SK-N-SH (cell line): ENCODE measurements at regions not wholly inside any gene's neighbourhood (a gene's known extent, or its start where the extent isn't known, plus 50 kb on each side); places are given as distances from the start of the nearest gene placed in this dataset.

ENCODE experiments used
- CTCF ChIA-PET: fragments of 300-600, 350-600 bp; formaldehyde crosslinking; extraction: SDS; loops from one replicate; lab custom pipeline; 2021; lab: Yijun Ruan, JAX
- POLR2A ChIA-PET: fragments of 350-600 bp; sonication (Branson Sonifier 250); formaldehyde crosslinking; extraction: SDS; loops from one replicate; lab custom pipeline; 2020; ENCODE audit warnings: antibody characterized with exemption, inconsistent platforms; lab: Yijun Ruan, JAX
- DNase-seq: peaks from one replicate; pipeline ENCODE4 v3.0.0; 2012
- H2AFZ ChIP-seq: fragments of 200-600 bp; sonication (generic); 2 replicates; pipeline ENCODE4 v1.8.1; 2016; ENCODE audit warnings: antibody characterized with exemption, mild to moderate bottlenecking, low read depth
- H3F3A ChIP-seq: fragments of 200-600 bp; sonication (generic); replicated peaks from 2 replicates; pipeline ENCODE3; 2016; ENCODE audit warnings: antibody characterized with exemption, mild to moderate bottlenecking; ENCODE audit not compliant: insufficient read depth
- H3K27ac ChIP-seq, 2 experiments: fragments of 200-500 bp in 1 of 2; fragments of 200-600 bp in 1 of 2; sonication (Bioruptor generic) in 1 of 2; sonication (generic), shearing (Covaris generic) in 1 of 2; 2 replicates each; pipeline versions ENCODE4 v1.5.1 to v1.6.1; 2014 to 2016; ENCODE audit warnings: low read depth in 2 of 2, inconsistent platforms in 1 of 2, low read length in 1 of 2, mild to moderate bottlenecking in 1 of 2, mixed read lengths in 1 of 2
- H3K27me3 ChIP-seq: fragments of 200-600 bp; sonication (generic), shearing (Covaris generic); 2 replicates; pipeline ENCODE4 v1.6.1; 2016; ENCODE audit warnings: mixed run types; ENCODE audit not compliant: insufficient read depth
- H3K36me3 ChIP-seq, 2 experiments: fragments of 200-500 bp in 1 of 2; fragments of 200-600 bp in 1 of 2; sonication (Bioruptor generic) in 1 of 2; sonication (generic) in 1 of 2; replicated peaks in 1 of 2; 2 replicates each; pipeline versions ENCODE3 to v1.5.1; 2014 to 2016; ENCODE audit warnings: low read length in 1 of 2, mild to moderate bottlenecking in 1 of 2; ENCODE audit not compliant: insufficient read depth in 2 of 2, control insufficient read depth in 1 of 2
- H3K4me1 ChIP-seq, 2 experiments: fragments of 200-500 bp in 1 of 2; fragments of 200-600 bp in 1 of 2; sonication (Bioruptor generic) in 1 of 2; sonication (generic), shearing (Covaris generic) in 1 of 2; 2 replicates each; pipeline versions ENCODE4 v1.5.1 to v1.6.1; 2014 to 2016; ENCODE audit warnings: low read depth in 1 of 2, low read length in 1 of 2, mixed run types in 1 of 2; ENCODE audit not compliant: insufficient read depth in 2 of 2, control insufficient read depth in 1 of 2
- H3K4me2 ChIP-seq: fragments of 200-600 bp; sonication (generic), shearing (Covaris generic); 2 replicates; pipeline ENCODE4 v1.6.1; 2017; ENCODE audit warnings: mixed run types
- H3K4me3 ChIP-seq, 2 experiments: fragments of 200-500 bp in 1 of 2; fragments of 200-600 bp in 1 of 2; sonication (Bioruptor generic) in 1 of 2; sonication (generic), shearing (Covaris generic) in 1 of 2; 2 replicates each; pipeline versions ENCODE4 v1.5.1 to v1.8.1; 2014 to 2016; ENCODE audit warnings: low read depth in 2 of 2, inconsistent platforms in 1 of 2, low read length in 1 of 2, mild to moderate bottlenecking in 1 of 2, mixed read lengths in 1 of 2, moderate library complexity in 1 of 2
- H3K79me2 ChIP-seq: fragments of 200-600 bp; sonication (generic); 2 replicates; pipeline ENCODE4 v1.8.1; 2017; ENCODE audit warnings: mild to moderate bottlenecking; ENCODE audit not compliant: insufficient read depth
- H3K9ac ChIP-seq: fragments of 200-600 bp; sonication (generic); 2 replicates; pipeline ENCODE4 v1.6.1; 2017; ENCODE audit warnings: mixed run types
- H3K9me2 ChIP-seq: fragments of 200-600 bp; sonication (generic); 2 replicates; pipeline ENCODE4 v1.6.1; 2017; ENCODE audit warnings: mixed run types
- H3K9me3 ChIP-seq: fragments of 200-600 bp; sonication (generic); 2 replicates; pipeline ENCODE4 v1.6.1; 2017; ENCODE audit warnings: mixed run types, mild to moderate bottlenecking, moderate library complexity
- H4K20me1 ChIP-seq: fragments of 200-600 bp; sonication (generic); 2 replicates; pipeline ENCODE4 v1.6.1; 2017; ENCODE audit warnings: mild to moderate bottlenecking, mixed run types; ENCODE audit not compliant: insufficient read depth
- CHD2 ChIP-seq: fragments of 150-350 bp; IDR thresholded peaks from 2 replicates; pipeline ENCODE4 v1.6.1; 2018; ENCODE audit warnings: low read length; ENCODE audit not compliant: partially characterized antibody
- EZH2phosphoT487 ChIP-seq: fragments of 200-600 bp; sonication (generic); IDR thresholded peaks from 2 replicates; pipeline ENCODE4 v1.6.1; 2017; ENCODE audit warnings: low read depth, mixed run types, mild to moderate bottlenecking, antibody characterized with exemption, moderate library complexity, borderline replicate concordance
- FOSL2 ChIP-seq: IDR thresholded peaks from 2 replicates; pipeline ENCODE4 v1.4.0; 2012; ENCODE audit warnings: low read depth, mild to moderate bottlenecking, moderate library complexity, borderline replicate concordance
- FOXM1 ChIP-seq: IDR thresholded peaks from 2 replicates; pipeline ENCODE4 v1.4.0; 2012; ENCODE audit warnings: low read depth, mild to moderate bottlenecking
- GABPA ChIP-seq: IDR thresholded peaks from 2 replicates; pipeline ENCODE4 v1.4.0; 2012; ENCODE audit warnings: low read depth, mild to moderate bottlenecking
- JUND ChIP-seq: IDR thresholded peaks from 2 replicates; pipeline ENCODE4 v1.4.0; 2012
- MAX ChIP-seq: IDR thresholded peaks from 2 replicates; pipeline ENCODE4 v1.4.0; 2012; ENCODE audit warnings: low read depth
- MEF2A ChIP-seq: IDR thresholded peaks from 2 replicates; pipeline ENCODE4 v1.4.0; 2012; ENCODE audit warnings: low read depth, borderline replicate concordance
- MXI1 ChIP-seq: IDR thresholded peaks from 2 replicates; pipeline ENCODE4 v1.6.1; 2012; ENCODE audit warnings: mild to moderate bottlenecking, low read depth, low read length, improper control_type of control experiment
- NFIC ChIP-seq: IDR thresholded peaks from 2 replicates; pipeline ENCODE4 v1.4.0; 2012; ENCODE audit warnings: borderline replicate concordance
- NRF1 ChIP-seq: IDR thresholded peaks from 2 replicates; pipeline ENCODE4 v1.6.1; 2012; ENCODE audit warnings: low read depth, mild to moderate bottlenecking, low read length
- PBX3 ChIP-seq: IDR thresholded peaks from 2 replicates; pipeline ENCODE4; 2012
- RCOR1 ChIP-seq: fragments of 150-350 bp; IDR thresholded peaks from 2 replicates; pipeline ENCODE4 v1.6.1; 2017; ENCODE audit warnings: antibody characterized with exemption, low read length
- RFX5 ChIP-seq: IDR thresholded peaks from 2 replicates; pipeline ENCODE4 v1.6.1; 2012; ENCODE audit warnings: mild to moderate bottlenecking, improper control_type of control experiment, low read length
- SIN3A ChIP-seq: IDR thresholded peaks from 2 replicates; pipeline ENCODE4 v1.6.1; 2012; ENCODE audit warnings: low read depth, mild to moderate bottlenecking, low read length, moderate library complexity, borderline replicate concordance
- SMC3 ChIP-seq: IDR thresholded peaks from 2 replicates; pipeline ENCODE4 v1.6.1; 2012; ENCODE audit warnings: low read depth, low read length, improper control_type of control experiment
- TAF1 ChIP-seq: IDR thresholded peaks from 2 replicates; pipeline ENCODE4 v1.6.1; 2012; ENCODE audit warnings: low read depth, mild to moderate bottlenecking, low read length, moderate library complexity, borderline replicate concordance
- YY1 ChIP-seq: IDR thresholded peaks from 2 replicates; pipeline ENCODE4 v1.4.0; 2012; ENCODE audit warnings: low read depth, mild to moderate bottlenecking
- ZBTB33 ChIP-seq: IDR thresholded peaks from 2 replicates; pipeline ENCODE4 v1.4.0; 2012; ENCODE audit warnings: low read depth, borderline replicate concordance
- WGBS: methylation state at CpG from one replicate; pipeline ENCODE4 v1.1.6; 2017; ENCODE audit warnings: low lambda C conversion rate; 5-methylcytosine and 5-hydroxymethylcytosine counted together
- TF ChIP-seq, protein P1 (sequence below): IDR thresholded peaks from 2 replicates; pipeline ENCODE4 v1.4.0; 2012; ENCODE audit warnings: low read depth, borderline replicate concordance
- TF ChIP-seq, protein P2 (sequence below): fragments of 150-350 bp; IDR thresholded peaks from 2 replicates; pipeline ENCODE4 v1.6.1; 2017; ENCODE audit warnings: antibody characterized with exemption, low read length, low read depth, borderline replicate concordance

DNA sequence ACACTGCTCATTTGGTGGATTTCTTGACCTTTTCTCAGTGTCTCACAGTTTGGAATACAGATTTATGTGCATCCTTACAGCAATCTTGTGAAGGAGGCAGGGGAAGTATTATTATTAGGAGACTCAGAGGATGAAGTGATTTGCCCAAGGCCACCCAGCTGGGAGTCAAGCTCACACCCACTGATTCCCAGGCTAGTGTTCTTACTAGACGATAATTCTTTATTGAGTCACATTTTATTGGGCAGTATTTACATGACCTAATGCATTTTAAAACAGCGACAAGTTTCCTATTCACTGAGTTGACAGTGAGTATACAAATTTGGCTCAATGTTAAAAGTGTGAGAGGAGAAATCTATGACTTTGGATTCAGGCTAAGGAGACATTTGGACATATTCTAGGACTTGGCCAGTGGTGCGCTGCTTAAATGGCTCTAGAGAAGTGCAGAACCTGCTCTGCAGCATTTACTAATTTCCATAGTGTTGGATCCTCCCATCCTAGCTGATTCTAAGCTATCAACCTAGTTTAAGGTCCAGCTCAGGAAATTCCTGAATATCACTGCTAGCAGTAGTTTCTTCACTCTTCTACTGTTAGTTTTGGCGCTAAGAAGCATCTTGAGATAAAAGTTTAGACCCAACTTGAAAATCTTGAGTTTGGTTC is 199.3 kb downstream of the MTX2 start:
- H4K20me1 ChIP-seq, result no peaks in the 10 kb centered on the region
- DNase-seq, result no peak
- no peak overlapping the region for H3K9ac ChIP-seq
- no peak overlapping the region for H3K27ac ChIP-seq
- no peaks in the 10 kb centered on the region for H3K36me3 ChIP-seq
- no peaks in the 10 kb centered on the region for H3K9me3 ChIP-seq
- no peak overlapping the region for H2AFZ ChIP-seq
- H3K9me2 ChIP-seq, result no peaks in the 10 kb centered on the region
- POLR2A ChIA-PET, result no interaction called here
- H3K79me2 ChIP-seq, result no peaks in the 10 kb centered on the region
- TF ChIP-seq MAX, result no peak
- no peak for TF ChIP-seq NRF1
- TF ChIP-seq MXI1, result no peak
- no peak for TF ChIP-seq FOXM1
- TF ChIP-seq, protein P1, sequence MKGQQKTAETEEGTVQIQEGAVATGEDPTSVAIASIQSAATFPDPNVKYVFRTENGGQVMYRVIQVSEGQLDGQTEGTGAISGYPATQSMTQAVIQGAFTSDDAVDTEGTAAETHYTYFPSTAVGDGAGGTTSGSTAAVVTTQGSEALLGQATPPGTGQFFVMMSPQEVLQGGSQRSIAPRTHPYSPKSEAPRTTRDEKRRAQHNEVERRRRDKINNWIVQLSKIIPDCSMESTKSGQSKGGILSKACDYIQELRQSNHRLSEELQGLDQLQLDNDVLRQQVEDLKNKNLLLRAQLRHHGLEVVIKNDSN, result no peak
- TF ChIP-seq SMC3, result no peak
- no peak for TF ChIP-seq RCOR1
- TF ChIP-seq GABPA, result no peak
- TF ChIP-seq RFX5, result no peak
- no peak for TF ChIP-seq TAF1
- no peak for TF ChIP-seq SIN3A
- WGBS, result 89% methylated on average over 4 of the region's 4 CpGs
- no peak overlapping the region for H3K4me2 ChIP-seq
- no peak overlapping the region for H3K4me3 ChIP-seq
- no peaks in the 10 kb centered on the region for H3K27me3 ChIP-seq
- CTCF ChIA-PET, result interaction anchor here (1.3 to 6.1 kb wide), 2 partner anchors 11 to 14 kb away, joined by 4 to 34 read pairs; no protein-coding TSS in a partner anchor
- H3K4me1 ChIP-seq, result peaks cover 0 to 21% of the 10 kb centered on the region in 2 experiments; a peak in 3 of 4 replicates
- no peaks in the 10 kb centered on the region for H3F3A ChIP-seq

GRCh38 chr2:176470713-176471112 is 201.5 kb downstream of the MTX2 start:
- Histone ChIP-seq H3K9me3 (no peaks in the 10 kb centered on the region), H3K4me1 (peaks cover 0 to 12% of the 10 kb centered on the region in 2 experiments; a peak in 3 of 4 replicates), H3K36me3 (no peaks in the 10 kb centered on the region), H3K4me3 (no peak overlapping the region), H3K9me2 (no peaks in the 10 kb centered on the region), H3K27me3 (no peaks in the 10 kb centered on the region), H3F3A (no peaks in the 10 kb centered on the region), H4K20me1 (no peaks in the 10 kb centered on the region), H3K79me2 (no peaks in the 10 kb centered on the region), H2AFZ (no peak overlapping the region), H3K9ac (no peak overlapping the region), H3K4me2 (no peak overlapping the region), H3K27ac (no peak overlapping the region)
- WGBS, result 76% methylated on average over 4 of the region's 4 CpGs
- no peak for DNase-seq
- ChIA-PET POLR2A (no interaction called here), CTCF (interaction anchor here (1.0 to 1.2 kb wide), 2 partner anchors 325 to 333 kb away, joined by 3 to 4 read pairs; no protein-coding TSS in a partner anchor)
- TF ChIP-seq FOXM1 (no peak), MEF2A (no peak), FOSL2 (no peak), YY1 (no peak), NFIC (no peak), SIN3A (no peak), EZH2phosphoT487 (no peak), MXI1 (no peak), PBX3 (no peak), ZBTB33 (no peak), NRF1 (no peak), JUND (no peak), SMC3 (no peak), TAF1 (no peak), CHD2 (no peak)
- TF ChIP-seq, protein P2, sequence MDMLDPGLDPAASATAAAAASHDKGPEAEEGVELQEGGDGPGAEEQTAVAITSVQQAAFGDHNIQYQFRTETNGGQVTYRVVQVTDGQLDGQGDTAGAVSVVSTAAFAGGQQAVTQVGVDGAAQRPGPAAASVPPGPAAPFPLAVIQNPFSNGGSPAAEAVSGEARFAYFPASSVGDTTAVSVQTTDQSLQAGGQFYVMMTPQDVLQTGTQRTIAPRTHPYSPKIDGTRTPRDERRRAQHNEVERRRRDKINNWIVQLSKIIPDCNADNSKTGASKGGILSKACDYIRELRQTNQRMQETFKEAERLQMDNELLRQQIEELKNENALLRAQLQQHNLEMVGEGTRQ, result no peak
